ENCODE measurements at regions not wholly inside any gene's neighbourhood (a gene's known extent, or its start where the extent isn't known, plus 50 kb on each side); places are given as distances from the start of the nearest gene placed in this dataset.

GRCh38 chr15:36325206-36325605 is 254.2 kb upstream of the CDIN1 start:
- no peak for TF ChIP-seq CTCF (conservative IDR thresholded peaks at IDR 0.05; ENCODE audit: low read depth, low read length)
- no peak overlapping the region for H3K4me3 ChIP-seq (ENCODE audit: low read depth, low read length)
- no peak for DNase-seq (ENCODE audit: low read depth)

GRCh38 chr15:36329592-36329991 is 249.8 kb upstream of the CDIN1 start:
- DNase-seq (ENCODE audit: low read depth) = no peak
- H3K4me3 ChIP-seq (ENCODE audit: low read depth, low read length) = no peak overlapping the region
- TF ChIP-seq CTCF (conservative IDR thresholded peaks at IDR 0.05; ENCODE audit: low read depth, low read length) = no peak

- DNase-seq (ENCODE audit: low read depth) = no peak
Observed at GRCh38 chr15:36330598-36330997, 248.8 kb upstream of the CDIN1 start.

GRCh38 chr15:36331531-36332275 is 247.7 kb upstream of the CDIN1 start:
- TF ChIP-seq CTCF (conservative IDR thresholded peaks at IDR 0.05; ENCODE audit: low read depth, low read length) = no peak
- no peak for DNase-seq (ENCODE audit: low read depth)
- H3K4me3 ChIP-seq (ENCODE audit: low read depth, low read length) = no peak overlapping the region

More at GRCh38 chr15:36330598-36330997, 248.8 kb upstream of the CDIN1 start:
- no peak overlapping the region for H3K4me3 ChIP-seq (ENCODE audit: low read depth, low read length)
- TF ChIP-seq CTCF (conservative IDR thresholded peaks at IDR 0.05; ENCODE audit: low read depth, low read length) = no peak

GRCh38 chr15:36332301-36332700 is 247.1 kb upstream of the CDIN1 start:
- TF ChIP-seq CTCF (conservative IDR thresholded peaks at IDR 0.05; ENCODE audit: low read depth, low read length) = no peak
- H3K4me3 ChIP-seq (ENCODE audit: low read depth, low read length) = no peak overlapping the region
- DNase-seq (ENCODE audit: low read depth) = no peak

GRCh38 chr15:36332896-36333295 is 246.5 kb upstream of the CDIN1 start:
- no peak overlapping the region for H3K4me3 ChIP-seq (ENCODE audit: low read depth, low read length)
- TF ChIP-seq CTCF (conservative IDR thresholded peaks at IDR 0.05; ENCODE audit: low read depth, low read length) = no peak
- DNase-seq (ENCODE audit: low read depth) = no peak

GRCh38 chr15:36334059-36334458 is 245.4 kb upstream of the CDIN1 start:
- no peak overlapping the region for H3K4me3 ChIP-seq (ENCODE audit: low read depth, low read length)
- TF ChIP-seq CTCF (conservative IDR thresholded peaks at IDR 0.05; ENCODE audit: low read depth, low read length) = no peak
- DNase-seq (ENCODE audit: low read depth) = no peak

Data from epithelial cell of proximal tubule (primary cell).